Activated CD8-positive, alpha-beta memory T cell treated with anti-CD3 and anti-CD28 coated beads, Interleukin-2, amount 50 U/mL, for 48 hours (primary cell): ENCODE measurements at regions not wholly inside any gene's neighbourhood (a gene's known extent, or its start where the extent isn't known, plus 50 kb on each side); places are given as distances from the start of the nearest gene placed in this dataset.
"Not testable (repeated sequence)": the region's sequence is repeated elsewhere in the genome, so short reads cannot be mapped to it uniquely, and the experiment has no call there.

Experiments
- DNase-seq: peaks from one replicate; pipeline ENCODE4 v3.0.0-alpha.2; 2020

DNA sequence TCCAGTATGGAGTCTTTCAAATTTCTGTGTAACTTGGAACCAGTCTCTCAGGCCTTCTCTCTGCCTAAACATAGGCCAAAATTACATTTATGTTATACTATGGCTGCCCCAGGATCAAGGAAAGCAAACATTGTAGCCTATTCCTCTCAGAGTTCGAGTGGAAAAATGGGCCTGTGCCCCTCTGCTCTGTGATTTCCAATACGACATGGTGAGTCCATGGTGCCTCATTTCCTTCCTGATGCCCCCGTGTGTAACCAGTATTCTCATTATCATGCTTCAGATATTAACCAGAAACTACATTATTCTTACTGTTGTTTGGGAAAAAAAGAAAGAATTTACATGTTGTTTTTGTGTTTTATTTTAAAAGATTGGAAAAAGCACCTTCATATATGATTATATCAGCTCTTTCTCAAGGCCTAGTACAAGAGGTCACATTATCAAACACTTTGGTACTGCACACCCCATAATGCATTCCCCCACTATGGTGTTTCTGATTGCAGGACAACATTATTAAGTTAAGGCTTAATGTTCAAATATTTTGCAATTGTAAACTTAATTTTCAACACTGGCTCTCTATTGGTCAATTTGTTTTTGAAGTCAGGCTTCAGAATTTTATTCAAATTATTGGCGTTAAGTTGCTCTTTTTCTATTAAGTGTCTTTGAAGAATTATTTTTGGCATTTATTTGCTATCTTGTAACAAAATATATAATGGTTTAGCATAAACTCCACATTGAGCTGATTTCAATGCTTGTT is 151.8 kb upstream of the SLC27A6 start:
- no peak for DNase-seq

DNA sequence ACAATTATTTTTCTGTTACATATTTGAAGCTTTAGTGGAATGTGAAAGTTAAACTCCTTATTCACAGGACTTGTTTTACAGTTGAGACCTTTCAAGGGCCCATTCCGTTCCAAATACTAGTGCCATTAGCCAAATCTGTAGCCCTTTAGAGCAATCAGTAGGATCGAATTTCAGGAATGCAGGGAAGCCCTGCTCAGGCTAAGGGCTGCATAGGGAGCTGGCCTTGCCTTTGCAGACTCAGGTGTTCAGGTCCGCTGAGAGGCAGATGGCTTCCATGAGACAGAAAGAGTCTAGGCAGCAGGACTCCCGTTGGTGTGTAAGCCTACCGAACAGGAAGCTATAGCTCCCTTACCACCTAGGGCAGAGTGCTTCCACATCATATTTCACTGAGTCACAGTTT is 150.1 kb upstream of the SLC27A6 start:
- DNase-seq: no peak

DNA sequence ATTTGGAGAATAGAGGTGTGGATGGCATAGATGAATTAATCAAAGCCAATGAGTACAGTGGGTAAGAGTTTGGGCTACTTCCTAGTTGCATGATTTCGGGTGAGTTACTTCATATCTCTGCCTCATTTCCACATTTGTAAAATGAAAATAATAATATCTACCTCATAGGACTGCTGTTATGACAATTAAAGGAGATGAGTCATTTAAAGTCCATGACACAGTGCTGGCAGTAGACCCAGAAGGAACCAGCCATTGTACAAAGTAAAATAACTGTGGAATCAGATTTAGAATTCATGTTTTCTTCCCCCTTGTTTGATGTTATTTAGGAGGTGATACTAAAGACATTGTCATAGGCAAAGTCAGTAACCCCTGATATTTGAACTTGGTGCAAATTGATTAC is 139.5 kb upstream of the SLC27A6 start:
- no peak for DNase-seq

DNA sequence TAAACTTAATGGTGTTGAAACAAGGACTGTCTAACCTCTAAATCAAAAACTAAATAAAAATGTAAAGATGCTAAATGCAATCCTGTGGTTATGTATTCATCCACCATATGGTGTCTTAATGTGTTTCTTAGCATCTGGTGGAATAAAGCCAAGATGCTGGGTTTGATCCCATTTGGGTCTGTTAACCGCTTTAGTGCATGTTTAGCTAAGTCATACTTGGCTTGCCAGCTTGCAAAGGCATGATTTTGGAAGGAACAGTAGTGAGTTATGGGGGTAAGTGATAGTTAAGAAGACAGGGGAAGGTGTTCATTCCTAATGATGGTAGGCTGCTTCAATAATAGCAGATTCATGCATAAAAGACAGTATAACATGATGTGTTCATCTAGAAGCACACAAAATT is 139.0 kb upstream of the SLC27A6 start:
- no peak for DNase-seq

DNA sequence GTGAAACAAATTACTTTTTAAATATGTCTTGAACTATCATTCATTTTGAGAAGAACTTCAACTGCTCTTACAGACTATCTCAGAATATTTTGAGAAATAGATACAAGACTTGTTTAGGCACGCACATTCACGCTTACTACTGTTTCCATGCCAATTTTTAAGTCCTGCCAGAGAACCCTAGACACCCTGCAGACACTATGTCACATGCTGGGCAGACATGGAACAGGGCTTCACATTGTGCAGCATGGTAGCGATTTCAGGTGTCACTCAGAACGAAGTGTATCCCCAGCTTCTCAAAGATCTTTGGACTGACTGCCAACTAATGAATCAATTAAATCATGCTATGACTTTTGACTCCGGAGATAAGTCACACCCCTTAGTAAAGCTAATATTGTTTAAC is 128.7 kb upstream of the SLC27A6 start:
- no peak for DNase-seq

DNA sequence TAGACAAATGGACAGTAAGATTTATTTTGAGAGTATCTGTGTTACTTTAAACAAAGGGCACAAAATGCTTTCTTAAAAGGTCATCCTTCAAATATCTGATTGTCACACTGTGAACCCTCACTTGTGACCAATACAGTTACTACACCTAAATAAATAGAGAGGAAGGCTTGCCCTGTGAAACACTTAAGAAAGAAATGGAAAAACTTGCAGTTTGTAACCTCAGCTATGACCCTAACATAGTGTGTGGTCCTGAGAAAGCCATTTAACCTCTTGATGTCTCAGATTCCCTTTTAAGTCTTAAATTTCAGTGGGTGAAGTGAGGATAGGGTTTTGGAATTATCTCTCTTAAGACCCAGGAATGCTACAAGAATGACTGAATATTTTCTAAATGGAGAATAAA is 126.7 kb upstream of the SLC27A6 start:
- DNase-seq: no peak

DNA sequence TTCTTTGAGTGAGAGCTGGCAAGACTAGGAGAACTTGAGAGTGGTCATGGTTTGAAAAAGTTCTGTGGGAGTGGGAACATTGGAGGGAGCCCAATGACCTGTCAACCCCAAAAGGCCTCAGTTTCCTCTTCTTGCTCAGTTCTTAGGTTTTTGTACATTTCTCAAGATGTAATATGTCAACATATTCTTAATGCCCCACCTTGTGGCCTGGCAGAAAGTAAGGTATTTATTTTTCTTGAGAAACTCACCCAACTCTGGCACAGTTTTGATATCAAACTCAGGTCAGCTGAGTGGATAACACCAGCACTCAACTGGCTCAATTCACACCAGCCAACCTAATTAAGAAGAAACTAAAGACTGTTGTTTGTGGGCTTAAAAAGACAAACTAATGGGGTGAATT is 123.0 kb upstream of the SLC27A6 start:
- DNase-seq: no peak

DNA sequence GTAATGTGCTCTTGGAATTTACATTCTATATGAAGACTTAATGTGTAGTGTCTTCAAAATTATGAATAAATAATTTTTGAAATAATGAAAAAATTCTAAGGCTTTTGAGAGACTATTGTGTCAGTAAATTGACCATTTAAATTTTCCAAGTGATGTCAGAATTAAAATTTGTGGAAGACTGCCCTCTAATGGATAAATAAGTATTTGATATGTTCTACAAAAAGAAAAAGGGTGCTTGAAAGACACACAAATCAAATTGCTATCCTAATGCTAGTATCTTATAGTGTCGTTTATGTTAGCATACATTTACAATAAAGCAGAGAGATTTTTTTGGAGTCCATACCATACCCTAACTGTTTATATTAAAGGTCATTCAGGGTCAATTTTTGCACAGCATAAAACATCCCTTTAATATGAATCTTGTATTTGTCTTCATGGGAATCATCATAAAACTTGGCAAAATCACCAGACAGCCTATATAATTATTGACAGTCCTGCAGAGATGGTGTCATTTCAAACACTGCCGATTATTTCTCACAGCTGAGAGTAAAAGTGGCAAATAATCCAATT is 120.8 kb upstream of the SLC27A6 start:
- DNase-seq: no peak

DNA sequence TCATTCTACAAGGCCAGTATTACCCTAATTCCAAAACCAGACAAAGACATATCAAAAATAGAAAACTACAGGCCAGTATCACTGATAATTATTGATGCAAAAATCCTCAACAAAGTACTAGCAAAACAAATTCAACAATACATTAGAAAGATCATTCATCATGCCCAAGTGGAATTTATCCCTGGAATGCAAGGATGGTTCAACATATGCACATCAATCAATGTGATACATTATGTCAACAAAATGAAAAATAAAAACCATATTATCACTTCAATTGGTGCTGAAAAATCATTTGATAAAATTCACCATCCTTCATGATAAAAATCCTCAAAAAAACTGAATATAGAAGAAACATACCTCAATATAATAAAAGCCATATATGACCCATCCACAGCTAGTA is 115.2 kb upstream of the SLC27A6 start:
- no peak for DNase-seq

DNA sequence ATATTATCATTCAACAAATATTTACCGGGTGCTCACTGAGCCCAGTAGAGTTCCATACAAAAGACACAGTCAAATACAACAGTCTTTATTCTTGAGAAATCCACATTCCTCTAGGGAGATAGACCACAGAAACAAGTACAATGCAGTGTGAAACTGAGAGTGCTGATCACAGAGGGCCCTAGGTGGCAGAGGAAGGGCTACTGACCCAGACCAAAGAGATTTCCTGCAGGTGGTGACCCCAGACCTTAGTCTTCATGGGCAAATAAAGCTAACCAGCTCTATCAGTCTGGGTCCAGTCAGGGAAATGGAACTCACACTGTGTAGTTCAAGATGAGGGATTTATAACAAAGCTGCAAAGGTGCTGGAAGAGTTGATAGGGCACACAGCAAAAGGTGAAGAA is 110.4 kb upstream of the SLC27A6 start:
- DNase-seq: no peak

DNA sequence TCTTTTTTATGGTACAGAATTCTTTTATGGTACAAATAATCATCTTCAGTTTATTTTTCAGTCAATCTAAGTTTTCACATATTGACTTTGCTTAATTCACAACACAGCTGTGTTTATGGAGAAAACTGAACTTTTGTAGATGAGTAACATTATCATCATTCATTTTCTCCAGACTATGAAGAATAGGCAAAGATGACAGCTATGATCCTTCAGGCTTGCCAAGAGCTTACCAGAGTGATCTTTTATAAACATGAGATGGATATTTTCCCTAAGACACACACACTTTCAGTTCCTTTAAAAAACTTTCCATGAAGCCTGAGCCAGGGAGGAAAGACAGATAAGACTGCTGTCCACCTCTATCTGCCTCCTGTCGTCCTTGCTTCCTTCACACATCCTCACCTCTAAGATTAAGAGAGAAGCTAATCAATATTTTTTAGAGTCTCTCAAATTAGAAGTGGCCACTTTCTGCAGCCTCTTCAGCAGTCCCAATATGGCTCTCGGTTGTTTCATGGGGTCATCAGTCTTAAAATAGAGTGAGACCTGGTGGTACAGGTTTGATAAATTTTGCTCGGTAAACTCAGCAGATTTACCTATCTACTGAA is 108.1 kb upstream of the SLC27A6 start:
- DNase-seq: no peak

DNA sequence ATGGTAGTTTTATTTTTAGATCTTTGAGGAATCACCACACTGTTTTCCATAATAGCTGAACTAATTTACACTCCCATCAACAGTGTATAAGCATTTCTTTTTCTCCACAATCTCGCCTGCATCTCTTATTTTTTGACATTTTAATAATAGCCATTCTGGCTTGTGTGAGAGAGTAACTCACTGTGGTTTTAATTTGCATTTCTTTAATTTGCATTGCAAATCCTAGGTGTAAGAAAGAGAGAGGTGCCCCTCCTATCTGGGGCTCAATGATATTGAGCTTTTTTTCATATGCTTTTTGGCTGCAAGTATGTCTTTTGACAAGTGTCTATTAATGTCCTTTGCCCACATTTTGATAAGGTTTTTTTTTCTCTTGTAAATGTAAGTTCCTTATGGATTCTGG is 106.3 kb upstream of the SLC27A6 start:
- DNase-seq: no peak

DNA sequence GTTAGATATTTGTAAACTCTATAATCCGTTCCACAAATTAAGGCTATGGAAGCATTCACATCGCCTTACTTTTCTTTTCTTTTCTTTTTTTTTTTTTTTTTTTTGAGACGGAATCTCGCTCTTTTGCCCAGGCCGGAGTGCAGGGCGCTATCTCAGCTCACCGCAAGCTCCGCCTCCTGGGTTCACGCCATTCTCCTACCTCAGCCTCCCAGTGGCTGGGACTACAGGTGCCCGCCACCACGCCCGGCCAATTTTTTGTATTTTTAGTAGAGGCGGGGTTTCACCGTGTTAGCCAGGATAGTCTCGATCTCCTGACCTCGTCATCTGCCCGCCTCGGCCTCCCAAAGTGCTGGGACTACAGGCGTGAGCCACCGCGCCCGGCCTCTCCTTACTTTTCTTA is 104.1 kb upstream of the SLC27A6 start:
- DNase-seq: not testable (repeated sequence)

DNA sequence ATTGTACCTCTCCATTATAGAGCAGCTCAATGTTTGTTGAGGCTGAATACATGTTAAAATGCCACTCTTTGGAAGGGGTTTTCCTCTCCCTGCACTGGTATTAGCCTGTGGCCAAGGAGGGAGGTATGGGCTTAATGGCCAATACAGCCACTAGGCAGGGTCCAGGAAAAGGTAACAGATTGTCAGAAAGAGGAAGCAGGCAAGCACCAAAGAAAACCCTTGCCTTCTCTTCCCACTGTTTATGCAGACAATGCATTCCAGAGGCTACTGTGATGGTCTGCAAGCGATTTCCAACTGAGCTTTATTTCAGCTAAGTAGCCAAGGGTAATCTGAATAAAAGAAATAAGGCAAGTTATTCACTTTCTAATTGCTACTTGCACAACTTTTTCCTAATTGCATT is 95.3 kb upstream of the SLC27A6 start:
- no peak for DNase-seq

DNA sequence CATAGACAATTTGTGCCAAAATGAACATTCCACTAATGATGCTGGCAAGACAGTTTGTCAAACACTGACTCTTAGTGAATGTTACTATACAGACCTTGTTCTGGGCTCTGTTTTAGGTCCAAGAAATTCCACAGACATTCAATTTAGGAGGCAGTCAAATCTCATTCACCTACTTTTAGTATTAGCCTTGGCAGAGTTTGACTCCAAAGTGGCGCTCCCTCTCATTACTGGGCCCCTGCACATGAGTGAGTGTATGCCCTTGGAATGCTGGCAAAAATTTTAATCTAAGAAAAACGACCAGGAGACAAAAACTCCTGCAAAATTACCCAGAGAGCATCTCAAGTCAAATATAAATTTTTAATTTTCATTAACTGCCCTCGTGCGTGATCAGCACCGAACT is 94.9 kb upstream of the SLC27A6 start:
- DNase-seq: no peak

DNA sequence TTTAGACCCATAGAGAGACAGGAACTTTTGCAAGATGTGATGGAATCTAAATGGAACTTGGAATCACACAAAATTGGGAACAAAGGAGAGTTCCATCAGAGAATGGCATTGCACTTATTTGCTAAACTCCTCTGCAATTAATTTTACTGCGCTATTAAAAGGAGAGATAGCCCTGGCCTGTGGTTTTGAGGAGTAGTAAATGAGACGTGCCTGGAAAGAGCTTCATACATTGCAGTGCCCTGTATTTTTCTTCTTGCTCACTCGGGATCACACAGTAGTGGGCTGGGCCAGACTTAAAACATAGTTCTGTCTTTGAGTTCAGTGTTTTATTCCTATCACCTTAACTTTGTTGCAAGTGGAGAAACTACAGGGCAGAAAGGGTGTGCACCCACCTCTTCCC is 94.4 kb upstream of the SLC27A6 start:
- DNase-seq: no peak

DNA sequence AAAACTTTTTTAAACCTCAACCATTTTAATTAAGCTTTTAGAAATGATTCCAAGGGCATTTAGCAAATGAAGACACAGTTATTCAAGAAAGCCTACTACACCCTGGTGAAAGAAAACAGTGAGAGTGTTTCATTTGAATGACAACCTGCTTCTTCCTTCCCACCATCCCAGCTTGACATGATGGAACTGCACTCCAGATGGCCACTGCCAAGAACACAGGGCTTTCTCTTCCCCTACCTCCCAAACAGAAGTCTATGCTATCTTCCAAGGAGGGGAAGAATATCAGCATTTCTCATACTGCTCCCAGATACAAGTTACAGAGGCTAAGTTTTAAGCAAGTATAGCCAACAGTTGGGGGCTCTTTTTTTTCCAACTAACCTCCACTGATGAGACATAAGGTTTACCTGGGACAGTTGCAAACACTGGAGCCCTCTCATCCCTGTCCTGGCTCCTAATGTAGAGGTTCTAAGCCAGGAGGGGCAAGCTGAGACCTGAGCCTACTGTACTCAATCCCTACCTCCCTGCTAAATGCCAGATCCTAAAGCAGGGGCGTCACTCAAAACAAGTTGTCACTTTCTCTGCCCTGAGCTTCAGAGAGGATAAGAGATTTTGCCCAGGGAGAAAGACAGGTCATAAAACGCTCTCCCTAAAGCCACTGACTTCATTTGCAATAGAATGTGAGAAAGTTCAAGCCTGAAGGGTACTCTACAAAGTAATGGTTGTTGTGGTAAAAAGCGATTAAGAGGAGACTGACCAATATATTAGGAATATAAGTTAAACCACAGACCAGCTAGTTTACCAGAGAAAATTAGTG is 88.5 kb upstream of the SLC27A6 start:
- no peak for DNase-seq

DNA sequence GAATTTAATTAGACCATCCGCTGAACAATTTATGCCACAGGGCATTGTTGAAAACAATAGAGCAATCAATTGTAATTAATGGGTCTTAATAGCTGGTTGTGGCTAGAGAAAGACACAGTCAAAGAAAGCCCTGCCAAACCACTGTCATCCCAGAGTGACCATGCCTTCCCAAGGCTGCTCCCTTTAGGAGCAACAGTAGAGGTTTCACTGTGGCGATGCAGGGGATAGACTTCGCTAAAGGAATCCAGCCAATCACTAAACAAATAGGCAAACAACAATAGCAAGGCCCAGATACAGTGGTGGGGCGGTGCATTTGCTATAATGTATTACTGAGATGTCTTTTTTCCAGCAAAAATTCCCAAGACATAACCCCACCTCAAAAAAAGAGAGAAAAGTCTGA is 87.8 kb upstream of the SLC27A6 start:
- DNase-seq: no peak

DNA sequence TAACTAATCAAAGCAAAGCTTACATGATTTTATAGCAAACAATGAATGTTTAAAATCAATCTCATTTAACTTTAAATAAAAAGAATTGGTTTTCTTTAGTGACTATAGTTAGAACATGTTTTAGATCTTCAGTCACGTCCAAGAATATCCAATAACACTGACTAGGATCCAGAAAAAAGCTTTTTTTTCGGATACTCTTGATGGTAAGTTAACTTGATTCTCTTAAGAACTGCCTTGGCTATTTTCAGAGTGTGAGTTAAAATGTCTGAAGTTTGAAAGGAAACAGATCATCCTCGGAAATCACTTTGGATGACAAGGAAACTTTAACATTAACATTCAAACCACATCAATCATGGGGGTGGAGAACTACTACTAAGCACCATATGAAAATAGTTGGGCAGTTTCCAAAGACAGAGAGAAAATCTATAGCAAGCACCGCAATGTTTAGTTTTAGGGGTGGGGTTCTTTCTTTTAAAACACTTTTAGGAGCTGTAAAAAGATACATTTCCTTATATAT is 83.7 kb upstream of the SLC27A6 start:
- no peak for DNase-seq

DNA sequence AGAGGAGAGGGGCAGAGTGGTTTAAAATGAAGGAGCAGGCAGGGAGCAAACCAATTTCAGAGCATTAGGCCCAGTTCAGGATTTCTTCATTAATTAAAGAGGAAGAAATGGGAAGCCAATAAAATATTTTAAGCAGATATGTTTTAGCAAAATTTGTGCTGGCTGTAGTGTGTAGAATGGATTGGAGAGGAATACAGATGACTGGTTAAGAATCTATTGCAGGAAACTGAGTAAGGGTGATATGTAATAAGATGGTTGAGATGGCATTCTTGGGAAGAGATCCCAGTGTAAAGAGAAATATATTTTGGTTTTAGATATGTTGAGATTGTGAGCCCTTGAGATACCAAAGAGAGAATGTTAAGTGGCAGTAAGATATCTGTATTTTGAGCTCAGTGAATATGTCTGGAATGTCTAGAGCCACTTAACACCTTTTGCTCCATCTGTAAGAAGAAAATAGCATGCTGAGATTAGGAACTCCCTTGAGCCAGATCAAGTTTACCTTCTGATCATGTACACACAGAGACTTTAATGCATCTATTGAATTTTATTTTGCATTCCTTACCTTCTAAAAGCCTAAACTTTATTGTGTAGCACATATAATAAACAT is 79.5 kb upstream of the SLC27A6 start:
- DNase-seq: no peak

DNA sequence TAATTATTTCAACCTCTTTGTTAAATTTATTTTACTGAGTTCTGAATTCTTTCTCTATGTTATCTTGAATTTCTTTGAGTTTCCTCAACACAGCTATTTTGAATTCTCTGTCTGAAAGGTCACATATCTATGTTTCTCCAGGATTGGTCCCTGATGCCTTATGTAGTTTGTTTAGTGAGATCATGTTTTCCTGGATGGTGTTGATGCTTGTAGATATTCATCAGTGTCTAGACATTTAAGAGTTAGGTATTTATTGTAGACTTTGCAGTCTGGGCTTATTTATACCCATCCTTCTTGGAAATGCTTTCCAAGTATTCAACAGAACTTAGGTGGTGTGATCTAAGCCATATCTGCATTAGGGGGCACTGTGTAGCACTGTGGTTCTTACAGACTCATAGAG is 70.2 kb upstream of the SLC27A6 start:
- no peak for DNase-seq

DNA sequence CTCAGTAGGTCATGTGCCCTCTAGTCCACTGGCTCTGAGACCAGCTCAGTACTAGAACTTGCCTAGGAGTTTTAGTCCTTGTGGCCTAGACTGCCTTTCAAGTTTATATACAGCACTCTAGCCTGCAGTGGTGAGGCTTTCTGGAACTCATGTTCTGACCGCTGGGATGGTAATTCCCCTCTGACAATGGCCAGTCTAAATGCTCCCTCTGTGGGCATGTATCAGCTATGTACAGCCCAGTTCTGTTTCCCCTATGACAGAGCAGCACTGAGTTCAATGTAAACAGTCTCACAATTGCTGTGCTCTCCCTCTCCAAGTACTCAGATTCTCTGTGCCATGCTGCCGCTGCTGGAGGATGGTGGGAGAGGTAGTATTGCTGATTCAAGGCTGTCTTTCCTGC is 68.6 kb upstream of the SLC27A6 start:
- no peak for DNase-seq

DNA sequence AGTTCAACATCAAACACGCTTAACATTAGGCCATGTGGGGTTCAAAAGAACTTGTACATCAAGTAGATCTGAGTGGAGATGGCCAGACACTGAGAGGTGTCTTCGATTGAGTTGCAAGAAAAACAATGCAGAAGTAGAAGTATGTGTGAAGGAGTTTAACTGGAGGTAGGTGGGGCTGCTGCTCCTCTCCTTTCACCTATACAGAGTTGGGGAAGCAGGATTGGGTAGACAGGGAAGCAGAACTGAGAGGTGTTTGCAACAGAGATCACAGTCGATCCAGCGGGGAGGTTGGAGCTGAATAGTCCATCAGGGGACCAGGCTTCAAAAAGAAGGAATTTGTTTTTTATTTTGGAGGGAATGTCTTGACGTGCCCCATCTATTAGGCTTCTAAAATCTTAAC is 61.7 kb upstream of the SLC27A6 start:
- DNase-seq: no peak
